Naive thymus-derived CD4-positive, alpha-beta T cell (primary cell): ENCODE measurements at regions not wholly inside any gene's neighbourhood (a gene's known extent, or its start where the extent isn't known, plus 50 kb on each side); places are given as distances from the start of the nearest gene placed in this dataset.
"Not testable (repeated sequence)": the region's sequence is repeated elsewhere in the genome, so short reads cannot be mapped to it uniquely, and the experiment has no call there.

Source experiments
- ATAC-seq: fragments of 150-1000 bp; cut with Tn5 transposase; 2 replicates; pipeline ENCODE4 v1.10.0; 2021; ENCODE audit warnings: mild to moderate bottlenecking, moderate library complexity
- CTCF ChIA-PET: fragments of 350-600 bp; sonication (Branson Sonifier 250); formaldehyde crosslinking; loops from one replicate; lab custom pipeline; 2021; ENCODE audit warnings: antibody characterized with exemption; lab: Charles Lee
- POLR2A ChIA-PET: fragments of 350-600 bp; sonication (Branson Sonifier 250); formaldehyde crosslinking; loops from one replicate; lab custom pipeline; 2021; ENCODE audit warnings: antibody characterized with exemption, inconsistent platforms; lab: Charles Lee
- DNase-seq, 9 donors: peaks; one replicate each; pipeline versions ENCODE4 v3.0.0 to v3.0.0-alpha.2; 2020 to 2022; ENCODE audit warnings: mixed read lengths in 1 of 9
- H3K27ac ChIP-seq: one replicate; pipeline ENCODE4 v1.7.0; 2013; ENCODE audit warnings: mild to moderate bottlenecking, low read depth, low read length, moderate library complexity
- H3K27me3 ChIP-seq, 2 donors: one replicate each; pipeline ENCODE4 v1.7.0; 2013; ENCODE audit warnings: low read length in 2 of 2, mild to moderate bottlenecking in 2 of 2, moderate library complexity in 2 of 2; ENCODE audit not compliant: control insufficient read depth in 2 of 2, insufficient read depth in 2 of 2
- H3K36me3 ChIP-seq, 3 experiments: 1 replicate in 2 of 3; 2 replicates in 1 of 3; pipeline ENCODE4 v1.7.0; 2013; ENCODE audit warnings: low read length in 3 of 3, mild to moderate bottlenecking in 3 of 3, moderate library complexity in 1 of 3; ENCODE audit not compliant: insufficient read depth in 3 of 3, control insufficient read depth in 2 of 3
- H3K4me1 ChIP-seq, 2 donors: one replicate each; pipeline ENCODE4 v1.7.0; 2013; ENCODE audit warnings: low read length in 2 of 2, mild to moderate bottlenecking in 2 of 2, moderate library complexity in 1 of 2; ENCODE audit not compliant: control insufficient read depth in 2 of 2, insufficient read depth in 2 of 2
- H3K4me3 ChIP-seq: 2 replicates; pipeline ENCODE4 v1.7.0; 2013; ENCODE audit warnings: mild to moderate bottlenecking, low read length
- H3K9me3 ChIP-seq, 3 experiments: 1 replicate in 2 of 3; 2 replicates in 1 of 3; pipeline ENCODE4 v1.7.0; 2013; ENCODE audit warnings: low read length in 3 of 3; ENCODE audit not compliant: control insufficient read depth in 2 of 3
- H3K27ac Mint-ChIP-seq, 9 donors: one replicate each; pipeline ENCODE4 v1.8.0; 2020 to 2022; ENCODE audit warnings: mixed read lengths in 9 of 9, mild to moderate bottlenecking in 8 of 9, moderate library complexity in 5 of 9, inconsistent platforms in 2 of 9
- H3K27me3 Mint-ChIP-seq, 5 donors: one replicate each; pipeline ENCODE4 v1.8.0; 2021 to 2022; ENCODE audit warnings: mixed read lengths in 5 of 5, mild to moderate bottlenecking in 1 of 5
- H3K36me3 Mint-ChIP-seq, 5 donors: one replicate each; pipeline ENCODE4 v1.8.0; 2020 to 2022; ENCODE audit warnings: mixed read lengths in 5 of 5, mild to moderate bottlenecking in 3 of 5, inconsistent platforms in 1 of 5
- H3K4me1 Mint-ChIP-seq, 7 donors: one replicate each; pipeline ENCODE4 v1.8.0; 2020 to 2022; ENCODE audit warnings: mixed read lengths in 7 of 7, mild to moderate bottlenecking in 3 of 7, inconsistent platforms in 1 of 7
- H3K4me3 Mint-ChIP-seq, 10 donors: one replicate each; pipeline ENCODE4 v1.8.0; 2020 to 2022; ENCODE audit warnings: mild to moderate bottlenecking in 10 of 10, mixed read lengths in 10 of 10, moderate library complexity in 6 of 10, inconsistent platforms in 2 of 10
- H3K9me3 Mint-ChIP-seq, 11 donors: one replicate each; pipeline ENCODE4 v1.8.0; 2020 to 2022; ENCODE audit warnings: mixed read lengths in 11 of 11, mild to moderate bottlenecking in 4 of 11, inconsistent platforms in 1 of 11, moderate library complexity in 1 of 11
- intact Hi-C, 2 donors: fragments of 100-400 bp; cut with micrococcal nuclease; formaldehyde crosslinking; loops; one replicate each; pipeline ENCODE4 v1.15.1; 2023

DNA sequence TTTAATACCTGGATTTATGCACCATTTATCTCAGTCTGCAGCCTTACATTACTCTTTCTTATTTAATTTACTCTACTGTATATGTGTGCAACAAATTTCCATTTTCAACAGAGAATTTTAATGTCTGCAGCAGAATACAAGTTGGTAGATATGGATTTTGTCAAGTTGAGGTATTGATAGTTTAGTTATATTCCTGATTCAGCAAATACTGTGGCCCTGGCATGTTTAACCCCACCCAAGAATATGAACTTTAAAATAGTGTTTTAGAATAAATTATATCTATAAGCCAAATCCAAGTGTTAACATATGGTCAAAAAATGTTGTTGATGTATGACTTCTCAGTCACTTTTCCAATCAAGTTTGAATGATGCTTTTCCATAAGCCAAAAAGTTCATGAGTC lies 378.4 kb upstream of the NRG3 start:
- Mint-ChIP-seq H3K36me3 (no peaks in the 10 kb centered on the region), H3K27ac (no peak overlapping the region), H3K27me3 (no peaks in the 10 kb centered on the region), H3K4me1 (no peaks in the 10 kb centered on the region), H3K4me3 (no peak overlapping the region), H3K9me3 (peaks cover 0 to 11% (median 0%) of the 10 kb centered on the region in 11 donors)
- no peaks in the 10 kb centered on the region for H3K27me3 ChIP-seq
- ATAC-seq (no peak), DNase-seq (no peak)
- H3K9me3 ChIP-seq: no peaks in the 10 kb centered on the region
- no peak overlapping the region for H3K27ac ChIP-seq
- H3K36me3 ChIP-seq: no peaks in the 10 kb centered on the region
- POLR2A ChIA-PET: no interaction called here
- intact Hi-C loops: no loop called here
- CTCF ChIA-PET: no interaction called here
- no peaks in the 10 kb centered on the region for H3K4me1 ChIP-seq
- H3K4me3 ChIP-seq: no peak overlapping the region

- Mint-ChIP-seq H3K4me1 (no peaks in the 10 kb centered on the region), H3K9me3 (peaks cover 0 to 11% (median 0%) of the 10 kb centered on the region in 11 donors), H3K27me3 (no peaks in the 10 kb centered on the region), H3K4me3 (no peak overlapping the region), H3K27ac (no peak overlapping the region), H3K36me3 (no peaks in the 10 kb centered on the region)
- Histone ChIP-seq H3K4me1 (no peaks in the 10 kb centered on the region), H3K9me3 (no peaks in the 10 kb centered on the region), H3K4me3 (no peak overlapping the region), H3K27me3 (no peaks in the 10 kb centered on the region), H3K36me3 (no peaks in the 10 kb centered on the region), H3K27ac (no peak overlapping the region)
- CTCF ChIA-PET: no interaction called here
- intact Hi-C loops: no loop called here
- POLR2A ChIA-PET: no interaction called here
- no peak for DNase-seq
- ATAC-seq: no peak
Measured at GRCh38 chr10:81498011-81498551, 376.9 kb upstream of the NRG3 start.

DNA sequence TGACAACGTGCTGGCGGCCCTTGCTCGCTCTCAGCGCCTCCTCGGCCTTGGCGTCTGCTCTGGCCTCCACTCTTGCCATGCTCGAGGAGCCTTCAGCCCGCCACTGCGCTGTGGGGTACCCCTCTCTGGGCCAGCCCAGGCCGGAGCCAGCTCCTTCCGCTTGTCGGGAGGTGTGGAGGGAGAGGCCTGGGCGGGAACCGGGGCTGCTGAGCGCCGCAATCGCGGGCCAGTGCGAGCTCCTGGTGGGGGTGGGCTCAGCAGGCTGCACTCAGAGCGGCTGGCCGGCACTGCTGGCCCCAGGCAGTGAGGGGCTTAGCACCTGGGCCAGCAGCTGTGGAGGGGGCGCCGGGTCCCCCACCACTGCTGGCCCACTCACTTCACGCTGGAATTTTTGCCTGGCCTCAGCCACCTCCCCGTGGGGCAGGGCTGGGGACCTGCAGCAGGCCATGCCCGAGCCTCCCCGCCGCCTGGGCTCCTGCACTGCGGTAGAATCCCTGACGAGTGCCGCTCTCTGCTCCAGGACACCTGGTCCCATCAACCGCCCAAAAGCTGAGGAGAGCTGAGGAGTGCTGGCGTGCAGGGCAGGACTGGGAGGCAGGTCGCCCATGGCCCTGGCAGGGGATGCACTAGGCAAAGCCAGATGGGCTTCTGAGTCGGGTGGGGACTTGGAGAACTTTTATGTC lies 372.2 kb upstream of the NRG3 start:
- ATAC-seq: no peak
- Mint-ChIP-seq H3K27ac (no peak overlapping the region), H3K36me3 (no peaks in the 10 kb centered on the region), H3K9me3 (peaks cover 0 to 8% (median 5%) of the 10 kb centered on the region in 11 donors), H3K27me3 (no peaks in the 10 kb centered on the region), H3K4me1 (no peaks in the 10 kb centered on the region), H3K4me3 (no peak overlapping the region)
- ChIA-PET CTCF (no interaction called here), POLR2A (no interaction called here)
- H3K9me3 ChIP-seq: no peaks in the 10 kb centered on the region
- intact Hi-C loops: no loop called here
- DNase-seq: no peak
- no peaks in the 10 kb centered on the region for H3K36me3 ChIP-seq
- H3K27ac ChIP-seq: no peak overlapping the region
- H3K27me3 ChIP-seq: no peaks in the 10 kb centered on the region
- no peaks in the 10 kb centered on the region for H3K4me1 ChIP-seq
- no peak overlapping the region for H3K4me3 ChIP-seq

DNA sequence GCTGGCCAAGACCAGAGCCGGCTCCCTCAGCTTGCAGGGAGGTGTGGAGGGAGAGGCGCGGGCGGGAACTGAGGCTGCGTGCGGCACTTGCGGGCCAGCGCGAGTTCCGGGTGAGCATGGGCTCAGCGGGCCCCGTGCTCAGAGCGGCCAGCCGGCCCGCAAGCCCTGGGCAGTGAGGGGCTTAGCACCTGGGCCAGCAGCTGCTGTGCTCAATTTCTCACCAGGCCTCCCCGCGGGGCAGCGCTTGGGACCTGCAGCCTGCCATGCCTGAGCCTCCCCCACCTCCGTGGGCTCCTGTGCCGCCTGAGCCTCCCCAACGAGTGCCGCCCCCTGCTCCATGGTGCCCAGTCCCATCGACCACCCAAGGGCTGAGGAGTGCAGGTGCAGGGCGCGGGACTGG lies 369.2 kb upstream of the NRG3 start:
- H3K27ac Mint-ChIP-seq, DNase-seq, H3K36me3 ChIP-seq, H3K9me3 ChIP-seq, H3K4me3 Mint-ChIP-seq, POLR2A ChIA-PET, intact Hi-C loops, H3K4me3 ChIP-seq, H3K36me3 Mint-ChIP-seq, H3K4me1 ChIP-seq, H3K4me1 Mint-ChIP-seq, CTCF ChIA-PET, H3K27me3 ChIP-seq, H3K27ac ChIP-seq, ATAC-seq, H3K27me3 Mint-ChIP-seq: not testable (repeated sequence)
- H3K9me3 Mint-ChIP-seq: peaks cover 0 to 18% (median 10%) of the 10 kb centered on the region in 11 donors

GRCh38 chr10:81514811-81515210 lies 360.2 kb upstream of the NRG3 start:
- Mint-ChIP-seq H3K4me1 (no peaks in the 10 kb centered on the region), H3K36me3 (peaks cover 0 to 4% (median 0%) of the 10 kb centered on the region in 5 donors), H3K4me3 (no peak overlapping the region), H3K9me3 (peaks cover 0 to 18% (median 9%) of the 10 kb centered on the region in 11 donors), H3K27me3 (peaks cover 0 to 5% (median 0%) of the 10 kb centered on the region in 5 donors), H3K27ac (no peak overlapping the region)
- H3K4me1 ChIP-seq: no peaks in the 10 kb centered on the region
- H3K4me3 ChIP-seq: no peak overlapping the region
- no peak for DNase-seq
- H3K27me3 ChIP-seq: no peaks in the 10 kb centered on the region
- no peaks in the 10 kb centered on the region for H3K9me3 ChIP-seq
- POLR2A ChIA-PET: no interaction called here
- no peak overlapping the region for H3K27ac ChIP-seq
- ATAC-seq: no peak
- H3K36me3 ChIP-seq: no peaks in the 10 kb centered on the region
- CTCF ChIA-PET: no interaction called here
- intact Hi-C loops: no loop called here

DNA sequence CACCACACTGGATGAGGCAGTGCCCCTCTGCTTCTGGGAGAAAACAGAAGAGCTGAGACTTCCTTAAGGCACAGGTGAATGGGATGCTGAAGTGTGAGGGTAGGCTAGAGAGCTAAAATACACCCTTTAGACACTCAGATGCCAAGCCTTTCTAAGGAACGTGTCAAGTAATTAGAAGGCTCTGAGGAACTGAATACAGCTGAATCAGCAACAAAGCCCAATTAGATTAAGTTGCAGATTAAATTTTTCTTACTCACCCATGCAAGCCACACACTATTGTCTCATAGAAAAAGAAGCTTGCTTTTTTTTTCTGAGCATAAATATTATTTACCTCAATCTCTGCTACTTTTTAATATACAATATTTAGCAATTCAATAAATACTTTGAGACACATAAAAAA lies 354.3 kb upstream of the NRG3 start:
- Histone ChIP-seq H3K4me1 (no peaks in the 10 kb centered on the region), H3K9me3 (no peaks in the 10 kb centered on the region), H3K36me3 (no peaks in the 10 kb centered on the region), H3K27me3 (no peaks in the 10 kb centered on the region), H3K4me3 (no peak overlapping the region), H3K27ac (no peak overlapping the region)
- Mint-ChIP-seq H3K27me3 (no peaks in the 10 kb centered on the region), H3K4me3 (no peak overlapping the region), H3K36me3 (no peaks in the 10 kb centered on the region), H3K9me3 (peaks cover 0 to 6% (median 0%) of the 10 kb centered on the region in 11 donors), H3K27ac (no peak overlapping the region), H3K4me1 (no peaks in the 10 kb centered on the region)
- ChIA-PET POLR2A (no interaction called here), CTCF (no interaction called here)
- ATAC-seq (no peak), DNase-seq (no peak)
- intact Hi-C loops: no loop called here

GRCh38 chr10:81524467-81524866 lies 350.5 kb upstream of the NRG3 start:
- no peak overlapping the region for H3K27ac ChIP-seq
- no peak overlapping the region for H3K27ac Mint-ChIP-seq
- ATAC-seq (no peak), DNase-seq (no peak)
- no peaks in the 10 kb centered on the region for H3K36me3 Mint-ChIP-seq
- H3K4me1 ChIP-seq: no peaks in the 10 kb centered on the region
- peaks cover 0 to 10% (median 1%) of the 10 kb centered on the region in 11 donors for H3K9me3 Mint-ChIP-seq
- no peak overlapping the region for H3K4me3 Mint-ChIP-seq
- H3K4me1 Mint-ChIP-seq: no peaks in the 10 kb centered on the region
- H3K4me3 ChIP-seq: no peak overlapping the region
- no peaks in the 10 kb centered on the region for H3K27me3 Mint-ChIP-seq
- no peaks in the 10 kb centered on the region for H3K36me3 ChIP-seq
- CTCF ChIA-PET: interaction anchor here (0.7 kb wide), 1 partner anchor 549 kb away, joined by 3 read pairs; no protein-coding TSS in a partner anchor
- no peaks in the 10 kb centered on the region for H3K9me3 ChIP-seq
- intact Hi-C loops: no loop called here
- no peaks in the 10 kb centered on the region for H3K27me3 ChIP-seq
- POLR2A ChIA-PET: no interaction called here
